GM23338 (cell line): ENCODE measurements at regions not wholly inside any gene's neighbourhood (a gene's known extent, or its start where the extent isn't known, plus 50 kb on each side); places are given as distances from the start of the nearest gene placed in this dataset.
A peak's percentile ranks its signal among the peaks of the same experiment; 100 is the strongest.

ENCODE experiments used
- ATAC-seq: fragments of 200-7000 bp; cut with Tn5 transposase; 3 replicates; pipeline ENCODE4 v1.9.1; 2020
- DNase-seq: peaks from one replicate; pipeline ENCODE4 v3.0.0-alpha.2; 2015; ENCODE audit warnings: low spot score
- H2AFZ ChIP-seq: fragments of 200-600 bp; sonication (generic); 2 replicates; pipeline ENCODE4 v1.8.0; 2016; ENCODE audit warnings: antibody characterized with exemption, mild to moderate bottlenecking, moderate library complexity
- H3F3A ChIP-seq: fragments of 200-600 bp; sonication (generic); replicated peaks from 2 replicates; pipeline ENCODE4 v1.8.0; 2017; ENCODE audit warnings: antibody characterized with exemption, mixed run types, low read depth
- H3K27ac ChIP-seq: fragments of 200-600 bp; sonication (generic); 2 replicates; pipeline ENCODE4 v1.6.1; 2016; ENCODE audit warnings: low read depth
- H3K27me3 ChIP-seq: fragments of 200-600 bp; sonication (generic); 2 replicates; pipeline ENCODE4 v1.8.0; 2016; ENCODE audit warnings: mild to moderate bottlenecking, mixed run types, moderate library complexity; ENCODE audit not compliant: insufficient read depth
- H3K36me3 ChIP-seq: fragments of 200-600 bp; sonication (generic); 2 replicates; pipeline ENCODE4 v1.8.0; 2016; ENCODE audit warnings: mild to moderate bottlenecking; ENCODE audit not compliant: insufficient read depth
- H3K4me1 ChIP-seq: fragments of 200-600 bp; sonication (generic); 2 replicates; pipeline ENCODE4 v1.8.0; 2016; ENCODE audit warnings: mild to moderate bottlenecking, moderate library complexity; ENCODE audit not compliant: insufficient read depth
- H3K4me2 ChIP-seq: fragments of 200-600 bp; sonication (generic); 2 replicates; pipeline ENCODE4 v1.7.1; 2017; ENCODE audit warnings: mixed run types
- H3K4me3 ChIP-seq: fragments of 200-600 bp; sonication (generic); 2 replicates; pipeline ENCODE4 v1.6.1; 2016; ENCODE audit warnings: mixed run types
- H3K79me2 ChIP-seq: fragments of 200-600 bp; sonication (generic); replicated peaks from 2 replicates; pipeline ENCODE4 v1.8.0; 2017; ENCODE audit warnings: mild to moderate bottlenecking; ENCODE audit not compliant: insufficient read depth
- H3K9me2 ChIP-seq: fragments of 200-600 bp; sonication (generic); 2 replicates; pipeline ENCODE4 v1.8.0; 2017; ENCODE audit not compliant: insufficient read depth
- H4K20me1 ChIP-seq: fragments of 200-600 bp; sonication (generic); replicated peaks from 2 replicates; pipeline ENCODE4 v1.8.0; 2017; ENCODE audit warnings: mild to moderate bottlenecking; ENCODE audit not compliant: insufficient read depth
- H3K27ac Mint-ChIP-seq: 2 replicates; pipeline ENCODE4 v1.8.0; 2020; ENCODE audit warnings: inconsistent platforms, mild to moderate bottlenecking, moderate library complexity, mixed read lengths
- H3K27me3 Mint-ChIP-seq: 3 replicates; pipeline ENCODE4 v1.8.0; 2022; ENCODE audit warnings: low read depth, mild to moderate bottlenecking, moderate library complexity, mixed read lengths, inconsistent platforms; ENCODE audit not compliant: insufficient read depth, poor library complexity
- H3K36me3 Mint-ChIP-seq: 3 replicates; pipeline ENCODE4 v1.8.0; 2021; ENCODE audit warnings: low read depth, mild to moderate bottlenecking, inconsistent platforms, moderate library complexity, mixed read lengths
- H3K4me1 Mint-ChIP-seq: 3 replicates; pipeline ENCODE4 v1.8.0; 2020; ENCODE audit warnings: mild to moderate bottlenecking, inconsistent platforms, mixed read lengths
- H3K4me3 Mint-ChIP-seq: 3 replicates; pipeline ENCODE4 v1.8.0; 2021; ENCODE audit warnings: moderate library complexity, mild to moderate bottlenecking, inconsistent platforms, mixed read lengths
- H3K9me3 Mint-ChIP-seq: 3 replicates; pipeline ENCODE4 v1.8.0; 2020; ENCODE audit warnings: moderate library complexity, mild to moderate bottlenecking, inconsistent platforms, mixed read lengths
- CREB1 ChIP-seq: fragments of 250-450 bp; sonication (Bioruptor Pico); IDR thresholded peaks from 2 replicates; pipeline ENCODE4 v1.5.0; 2020; ENCODE audit warnings: low read depth, mild to moderate bottlenecking, moderate library complexity
- JUNB ChIP-seq: IDR thresholded peaks from one replicate; pipeline ENCODE4 v1.6.1; 2016; ENCODE audit warnings: antibody characterized with exemption; ENCODE audit not compliant: unreplicated experiment
- NANOG ChIP-seq: IDR thresholded peaks from 2 replicates; pipeline ENCODE4 v1.6.1; 2016; ENCODE audit warnings: antibody characterized with exemption, borderline replicate concordance
- REST ChIP-seq: IDR thresholded peaks from one replicate; pipeline ENCODE4 v1.6.1; 2018; ENCODE audit warnings: antibody characterized with exemption; ENCODE audit not compliant: unreplicated experiment
- ZNF331 ChIP-seq: fragments of 250-450 bp; sonication (Bioruptor Pico); IDR thresholded peaks from 2 replicates; pipeline ENCODE4 v1.5.0; 2020; ENCODE audit warnings: low read depth, mild to moderate bottlenecking, moderate library complexity
- ZNF462 ChIP-seq: fragments of 250-450 bp; sonication (Bioruptor Pico); IDR thresholded peaks from 2 replicates; pipeline ENCODE4 v1.5.0; 2020; ENCODE audit warnings: mild to moderate bottlenecking, moderate library complexity
- TF ChIP-seq, protein P1 (sequence below), 2 experiments: fragments of 200-600 bp in 1 of 2; sonication (generic) in 1 of 2; conservative IDR thresholded peaks; 2 replicates each; pipeline versions ENCODE4 v1.5.1 to v1.6.1; 2016 to 2017; ENCODE audit warnings: antibody characterized with exemption in 2 of 2, low read depth in 2 of 2, mild to moderate bottlenecking in 2 of 2, moderate library complexity in 1 of 2

- no peak for TF ChIP-seq ZNF462 (CRISPR knock-in tag)
- TF ChIP-seq JUNB = no peak
- no peak for TF ChIP-seq ZNF331 (CRISPR knock-in tag)
- no peak for TF ChIP-seq NANOG
Measured at GRCh38 chr10:78766603-78767002, 302.2 kb upstream of the ZMIZ1 start (continued).

DNA sequence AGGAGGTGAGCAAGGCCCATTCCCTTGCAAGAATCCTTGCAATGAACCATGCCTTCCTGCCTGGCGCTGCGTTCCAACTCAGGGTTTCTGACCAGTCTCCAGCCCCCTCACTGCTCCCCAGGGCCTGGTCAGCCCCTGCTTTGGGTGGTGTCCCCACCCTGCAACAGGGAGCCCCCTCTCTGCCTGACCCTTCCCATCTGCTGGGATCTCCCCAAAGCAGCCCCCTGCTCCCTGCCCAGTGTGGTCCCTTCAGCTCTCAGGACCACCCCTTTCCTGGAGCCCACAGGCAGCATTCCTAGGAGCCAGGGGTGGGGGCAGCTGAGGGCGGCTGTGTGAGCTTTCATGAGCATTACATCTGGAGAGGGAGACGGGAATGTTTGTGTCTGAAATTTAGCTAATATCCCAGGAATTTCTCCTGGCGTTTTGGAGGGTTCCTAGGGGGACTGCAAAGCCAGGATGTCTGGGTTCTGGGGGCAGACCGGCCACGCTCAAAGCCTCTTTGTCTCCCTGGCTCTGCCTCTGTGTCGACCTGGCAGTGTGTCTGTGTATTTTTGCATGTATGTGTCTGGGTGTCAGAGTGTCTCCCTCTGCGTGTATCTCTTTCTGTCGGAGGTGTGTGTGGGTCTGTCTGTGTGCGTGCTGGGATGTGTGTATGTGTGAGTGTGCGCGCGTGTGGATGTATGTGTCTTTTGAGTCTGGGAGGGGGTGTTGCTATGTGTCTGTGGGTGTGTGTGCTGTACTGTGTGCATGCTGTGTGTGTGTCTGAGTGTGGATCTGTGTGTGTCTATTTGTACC lies 300.5 kb upstream of the ZMIZ1 start:
- Mint-ChIP-seq H3K36me3 (no peaks in the 10 kb centered on the region; the same call in 2 of the 3 replicates), H3K9me3 (no peaks in the 10 kb centered on the region), H3K27ac (peak overlapping the region; percentile 30), H3K4me1 (peaks cover 4% of the 10 kb centered on the region; the same call in 2 of the 3 replicates), H3K27me3 (peaks cover 12% of the 10 kb centered on the region), H3K4me3 (no peak overlapping the region)
- no peak overlapping the region for H3K4me2 ChIP-seq
- H3K4me1 ChIP-seq = no peaks in the 10 kb centered on the region
- H3K4me3 ChIP-seq = no peak overlapping the region
- H3K27me3 ChIP-seq = no peaks in the 10 kb centered on the region
- H3F3A ChIP-seq = no peaks in the 10 kb centered on the region
- H3K9me2 ChIP-seq = no peaks in the 10 kb centered on the region
- H3K36me3 ChIP-seq = no peaks in the 10 kb centered on the region
- H2AFZ ChIP-seq = no peak overlapping the region
- H3K27ac ChIP-seq = no peak overlapping the region
- DNase-seq (no peak), ATAC-seq (peak; percentile 29; the same call in 1 of the 3 replicates)
- TF ChIP-seq CREB1 (no peak), REST (no peak), JUNB (no peak)
- TF ChIP-seq, protein P1, sequence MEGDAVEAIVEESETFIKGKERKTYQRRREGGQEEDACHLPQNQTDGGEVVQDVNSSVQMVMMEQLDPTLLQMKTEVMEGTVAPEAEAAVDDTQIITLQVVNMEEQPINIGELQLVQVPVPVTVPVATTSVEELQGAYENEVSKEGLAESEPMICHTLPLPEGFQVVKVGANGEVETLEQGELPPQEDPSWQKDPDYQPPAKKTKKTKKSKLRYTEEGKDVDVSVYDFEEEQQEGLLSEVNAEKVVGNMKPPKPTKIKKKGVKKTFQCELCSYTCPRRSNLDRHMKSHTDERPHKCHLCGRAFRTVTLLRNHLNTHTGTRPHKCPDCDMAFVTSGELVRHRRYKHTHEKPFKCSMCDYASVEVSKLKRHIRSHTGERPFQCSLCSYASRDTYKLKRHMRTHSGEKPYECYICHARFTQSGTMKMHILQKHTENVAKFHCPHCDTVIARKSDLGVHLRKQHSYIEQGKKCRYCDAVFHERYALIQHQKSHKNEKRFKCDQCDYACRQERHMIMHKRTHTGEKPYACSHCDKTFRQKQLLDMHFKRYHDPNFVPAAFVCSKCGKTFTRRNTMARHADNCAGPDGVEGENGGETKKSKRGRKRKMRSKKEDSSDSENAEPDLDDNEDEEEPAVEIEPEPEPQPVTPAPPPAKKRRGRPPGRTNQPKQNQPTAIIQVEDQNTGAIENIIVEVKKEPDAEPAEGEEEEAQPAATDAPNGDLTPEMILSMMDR (conservative IDR thresholded peaks at IDR 0.05; ENCODE audit: low read depth in 2 of 2) = no peak
- H4K20me1 ChIP-seq = no peaks in the 10 kb centered on the region
- H3K79me2 ChIP-seq = no peaks in the 10 kb centered on the region
